AG04450 (cell line): ENCODE measurements at regions not wholly inside any gene's neighbourhood (a gene's known extent, or its start where the extent isn't known, plus 50 kb on each side); places are given as distances from the start of the nearest gene placed in this dataset.

Experiments used
- CTCF ChIA-PET: fragments of 300-600, 350-600 bp; formaldehyde crosslinking; extraction: SDS; loops from one replicate; lab custom pipeline; 2022; ENCODE audit warnings: antibody characterized with exemption, inconsistent platforms; lab: Charles Lee
- POLR2A ChIA-PET: fragments of 350-600 bp; formaldehyde crosslinking; extraction: SDS; loops from one replicate; lab custom pipeline; 2021; ENCODE audit warnings: antibody characterized with exemption, inconsistent platforms; lab: Yijun Ruan, JAX
- DNase-seq: peaks from one replicate; pipeline ENCODE4 v3.0.0-alpha.2; 2011; ENCODE audit warnings: low read depth, low spot score
- H3K27ac ChIP-seq: one replicate; pipeline ENCODE4 v1.5.1; 2012; ENCODE audit warnings: low read depth, low read length, control low read depth
- H3K27me3 ChIP-seq: one replicate; pipeline ENCODE4 v1.6.0; 2012; ENCODE audit warnings: low read length; ENCODE audit not compliant: control insufficient read depth, insufficient read depth
- H3K4me3 ChIP-seq: 2 replicates; pipeline ENCODE4 v1.5.1; 2011; ENCODE audit warnings: mild to moderate bottlenecking, low read depth, low read length, control low read depth
- H3K9me3 ChIP-seq: 2 replicates; pipeline ENCODE4 v1.5.1; 2012; ENCODE audit warnings: low read length; ENCODE audit not compliant: control insufficient read depth, insufficient read depth
- TF ChIP-seq, protein P1 (sequence below): IDR thresholded peaks from 2 replicates; pipeline ENCODE4 v1.5.1; 2011; ENCODE audit warnings: low read depth, low read length, control low read depth, inconsistent platforms

DNA sequence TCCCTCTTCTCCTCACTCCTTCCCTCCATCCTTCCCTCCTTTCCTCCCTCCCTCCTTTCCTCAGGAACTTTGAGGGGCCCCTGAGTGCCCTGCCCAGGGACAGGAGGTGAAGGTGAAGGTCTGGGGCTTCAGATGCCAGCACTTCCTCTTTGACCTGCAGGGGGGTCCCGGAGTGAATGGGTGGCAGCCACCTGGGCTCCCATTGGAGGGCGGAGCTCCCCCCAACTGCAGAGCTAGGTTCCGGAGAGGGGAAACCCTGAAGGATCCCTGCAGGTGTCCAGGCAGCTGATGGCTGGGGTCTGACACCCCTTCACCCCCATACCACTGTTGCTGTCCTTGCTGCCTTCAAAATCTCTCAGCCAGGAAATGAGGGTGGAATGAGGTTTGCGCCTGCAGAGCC, 1131.3 kb downstream of the BRD1 start:
- ChIA-PET CTCF (no interaction called here), POLR2A (no interaction called here)

DNA sequence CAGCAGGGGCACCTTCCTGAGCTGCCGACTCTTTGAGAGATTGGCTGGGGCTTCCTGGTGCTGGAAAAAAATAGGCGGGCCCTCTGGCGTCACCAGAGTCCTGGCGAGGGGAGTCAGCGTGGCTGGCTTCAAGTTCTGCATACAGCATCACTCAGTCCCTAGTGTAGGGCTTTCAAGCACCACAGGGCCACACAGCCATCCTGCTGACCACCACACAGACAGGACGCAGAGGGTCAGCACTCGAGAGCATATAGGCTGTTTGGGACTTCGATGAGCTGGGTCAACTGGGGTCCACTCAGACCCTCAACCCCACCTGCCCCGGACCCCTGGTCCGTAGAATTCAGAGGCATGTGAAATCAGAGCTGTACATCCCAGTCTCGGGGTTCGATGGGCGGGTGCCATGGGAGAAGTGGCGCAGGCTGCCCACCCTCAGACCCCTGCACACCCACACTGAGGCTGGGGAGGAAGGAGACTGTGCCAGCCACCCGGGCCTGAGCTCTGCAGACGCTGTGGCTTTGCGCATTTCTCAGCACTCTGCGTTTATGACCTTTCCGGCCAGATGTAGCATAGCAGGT, 1131.9 kb downstream of the BRD1 start:
- TF ChIP-seq, protein P1, sequence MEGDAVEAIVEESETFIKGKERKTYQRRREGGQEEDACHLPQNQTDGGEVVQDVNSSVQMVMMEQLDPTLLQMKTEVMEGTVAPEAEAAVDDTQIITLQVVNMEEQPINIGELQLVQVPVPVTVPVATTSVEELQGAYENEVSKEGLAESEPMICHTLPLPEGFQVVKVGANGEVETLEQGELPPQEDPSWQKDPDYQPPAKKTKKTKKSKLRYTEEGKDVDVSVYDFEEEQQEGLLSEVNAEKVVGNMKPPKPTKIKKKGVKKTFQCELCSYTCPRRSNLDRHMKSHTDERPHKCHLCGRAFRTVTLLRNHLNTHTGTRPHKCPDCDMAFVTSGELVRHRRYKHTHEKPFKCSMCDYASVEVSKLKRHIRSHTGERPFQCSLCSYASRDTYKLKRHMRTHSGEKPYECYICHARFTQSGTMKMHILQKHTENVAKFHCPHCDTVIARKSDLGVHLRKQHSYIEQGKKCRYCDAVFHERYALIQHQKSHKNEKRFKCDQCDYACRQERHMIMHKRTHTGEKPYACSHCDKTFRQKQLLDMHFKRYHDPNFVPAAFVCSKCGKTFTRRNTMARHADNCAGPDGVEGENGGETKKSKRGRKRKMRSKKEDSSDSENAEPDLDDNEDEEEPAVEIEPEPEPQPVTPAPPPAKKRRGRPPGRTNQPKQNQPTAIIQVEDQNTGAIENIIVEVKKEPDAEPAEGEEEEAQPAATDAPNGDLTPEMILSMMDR = no peak
- ChIA-PET CTCF (no interaction called here), POLR2A (no interaction called here)
- H3K27me3 ChIP-seq = no peaks in the 10 kb centered on the region
- H3K27ac ChIP-seq = no peak overlapping the region
- DNase-seq = no peak
- H3K4me3 ChIP-seq = no peak overlapping the region
- peaks cover 88% of the 10 kb centered on the region for H3K9me3 ChIP-seq

More for the DNA sequence above, 1131.3 kb downstream of the BRD1 start:
- DNase-seq = no peak
- no peaks in the 10 kb centered on the region for H3K27me3 ChIP-seq
- TF ChIP-seq, protein P1 = no peak
- H3K9me3 ChIP-seq = peaks cover 88% of the 10 kb centered on the region
- H3K4me3 ChIP-seq = no peak overlapping the region
- H3K27ac ChIP-seq = no peak overlapping the region

DNA sequence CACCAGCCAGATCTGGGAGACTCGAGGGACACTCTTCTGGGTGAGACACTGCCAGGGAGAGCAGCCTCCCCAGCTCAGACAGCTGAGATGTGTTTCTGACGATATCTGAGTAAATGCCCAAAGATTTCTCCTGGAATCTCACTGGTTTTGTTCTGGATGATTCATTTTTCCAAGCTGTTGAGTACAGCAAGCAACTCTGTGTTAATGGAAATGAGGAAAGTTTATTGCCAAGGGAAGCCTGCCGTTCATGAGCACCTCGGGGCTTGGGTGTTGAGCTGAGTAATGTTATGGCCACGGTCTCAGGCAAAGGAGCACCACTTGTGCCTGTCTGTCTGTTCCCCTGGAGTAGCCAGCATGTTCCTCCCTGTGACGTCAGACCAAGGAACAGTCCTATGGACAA, 1132.4 kb downstream of the BRD1 start:
- Histone ChIP-seq H3K27me3 (no peaks in the 10 kb centered on the region), H3K27ac (no peak overlapping the region), H3K9me3 (peaks cover 88% of the 10 kb centered on the region), H3K4me3 (no peak overlapping the region)
- no peak for DNase-seq
- ChIA-PET CTCF (no interaction called here), POLR2A (no interaction called here)
- TF ChIP-seq, protein P1 = no peak

DNA sequence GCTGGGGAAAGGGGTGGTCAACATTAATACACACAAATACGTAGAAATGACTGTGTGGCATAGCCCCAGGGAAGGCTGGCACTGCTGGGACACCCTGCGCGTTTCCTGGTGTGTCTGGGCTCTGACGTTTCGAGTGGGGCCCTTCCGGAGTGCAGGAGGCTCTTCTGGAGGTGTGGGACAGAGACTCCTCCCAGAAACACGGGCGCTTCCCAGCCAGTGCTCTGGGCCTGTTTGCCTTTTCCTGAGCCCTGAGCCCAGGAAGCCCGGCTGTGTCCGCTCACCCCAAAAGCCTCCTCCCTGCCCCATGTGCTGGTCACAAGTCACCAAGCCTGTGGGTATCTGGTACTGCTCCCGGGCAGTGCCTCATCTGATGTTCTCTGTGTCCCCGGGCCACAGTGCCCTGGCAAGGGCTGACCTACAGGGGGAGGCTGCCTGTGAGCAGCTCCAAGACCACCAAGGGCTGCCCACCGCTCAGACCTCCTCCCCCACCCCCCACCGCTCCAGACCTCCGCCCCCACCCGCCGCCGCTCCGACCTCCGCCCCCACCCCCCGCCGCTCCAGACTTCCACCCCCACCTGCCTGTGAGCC, 1133.3 kb downstream of the BRD1 start:
- peaks cover 88% of the 10 kb centered on the region for H3K9me3 ChIP-seq
- no peak overlapping the region for H3K4me3 ChIP-seq
- ChIA-PET POLR2A (no interaction called here), CTCF (no interaction called here)
- TF ChIP-seq, protein P1 = no peak
- H3K27me3 ChIP-seq = no peaks in the 10 kb centered on the region
- no peak overlapping the region for H3K27ac ChIP-seq
- DNase-seq = no peak

DNA sequence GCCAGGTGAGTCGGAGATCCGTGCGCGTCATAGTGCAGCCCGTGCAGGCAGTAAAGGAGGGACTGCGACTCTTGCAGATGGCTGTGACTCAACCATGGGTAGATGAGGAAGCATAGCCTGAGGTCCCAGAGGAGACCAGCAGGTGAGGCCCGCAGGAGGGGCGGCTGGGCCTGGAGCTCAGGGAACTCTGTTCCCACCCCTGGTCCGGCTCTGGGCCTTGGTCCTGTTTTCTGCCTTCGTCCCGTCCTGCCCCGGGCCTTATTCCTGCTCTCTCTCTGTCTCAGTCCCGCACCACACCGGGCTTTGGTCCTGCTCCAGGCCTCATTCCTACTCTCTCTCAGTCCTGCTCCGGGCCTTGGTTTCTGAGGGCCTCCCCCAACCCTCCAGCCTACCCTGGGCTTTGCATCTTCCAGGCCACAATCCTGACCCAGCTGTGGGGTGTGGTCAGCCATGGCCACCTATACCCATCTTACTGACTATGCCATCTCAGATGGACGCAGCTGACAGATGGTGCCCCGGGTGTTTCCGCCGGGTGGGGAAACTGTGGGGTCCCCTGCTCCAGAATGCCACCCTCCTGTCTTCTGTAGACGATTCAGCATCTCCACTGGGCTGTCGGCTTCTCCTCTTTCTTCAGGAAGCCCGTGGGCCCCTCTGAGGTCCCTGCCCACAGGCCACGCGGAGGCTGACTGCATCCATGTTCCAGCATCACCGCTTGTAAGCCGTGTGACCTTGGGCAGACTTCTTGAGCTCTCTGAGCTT, 1134.1 kb downstream of the BRD1 start:
- Histone ChIP-seq H3K27ac (no peak overlapping the region), H3K9me3 (peaks cover 89% of the 10 kb centered on the region), H3K27me3 (no peaks in the 10 kb centered on the region), H3K4me3 (no peak overlapping the region)
- ChIA-PET CTCF (no interaction called here), POLR2A (no interaction called here)
- TF ChIP-seq, protein P1 = no peak
- no peak for DNase-seq
